Ecto neural progenitor cell (in vitro differentiated cells): ENCODE measurements at regions not wholly inside any gene's neighbourhood (a gene's known extent, or its start where the extent isn't known, plus 50 kb on each side); places are given as distances from the start of the nearest gene placed in this dataset.
"Not testable (repeated sequence)": the region's sequence is repeated elsewhere in the genome, so short reads cannot be mapped to it uniquely, and the experiment has no call there.

Experiments used
- DNase-seq: peaks from one replicate; pipeline ENCODE4 v3.0.0-alpha.2; 2018; ENCODE audit warnings: low spot score

DNA sequence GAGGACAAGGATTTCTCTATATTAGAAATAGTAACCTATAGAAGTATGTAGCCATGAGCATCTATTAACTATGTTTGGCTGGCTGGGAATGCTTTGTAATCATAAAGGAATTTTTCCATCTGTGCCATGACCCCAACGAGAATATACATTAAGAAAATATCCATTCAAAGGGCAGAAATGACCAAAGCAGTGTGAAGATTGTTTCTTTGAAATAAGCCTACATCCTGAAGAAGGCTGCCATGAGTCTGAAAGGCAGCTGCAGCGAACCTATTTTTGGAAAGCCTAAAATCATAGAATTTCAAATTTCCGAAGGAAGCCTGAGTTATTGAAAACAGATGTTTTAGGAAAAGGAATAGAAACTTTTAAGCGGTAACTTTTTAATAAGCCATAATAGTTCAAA is 244.2 kb upstream of the FOXK1 start:
- no peak for DNase-seq

DNA sequence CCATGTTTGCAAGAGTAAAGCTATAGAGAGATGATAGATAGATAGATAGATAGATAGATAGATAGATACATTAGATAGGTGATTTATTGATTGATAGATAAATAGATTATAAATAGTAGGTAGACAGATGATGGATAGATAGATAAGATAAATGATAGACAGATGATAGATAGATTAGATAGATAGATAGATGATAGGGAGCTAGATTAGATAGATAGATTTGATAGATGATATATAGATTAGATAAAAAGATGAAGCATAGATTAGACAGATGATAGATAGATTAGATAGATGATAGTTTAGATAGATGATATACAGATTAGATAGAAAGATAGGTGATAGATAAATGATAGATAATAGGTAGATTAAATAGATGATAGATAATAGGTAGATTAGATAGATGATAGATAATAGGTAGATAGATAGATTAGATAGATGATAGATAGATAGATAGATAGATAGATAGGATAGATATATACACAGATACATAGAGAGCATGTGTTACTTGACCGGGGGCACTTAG is 243.3 kb upstream of the FOXK1 start:
- DNase-seq: no peak

- DNase-seq: no peak
Observed at GRCh38 chr7:4439444-4439843, 242.7 kb upstream of the FOXK1 start.

DNA sequence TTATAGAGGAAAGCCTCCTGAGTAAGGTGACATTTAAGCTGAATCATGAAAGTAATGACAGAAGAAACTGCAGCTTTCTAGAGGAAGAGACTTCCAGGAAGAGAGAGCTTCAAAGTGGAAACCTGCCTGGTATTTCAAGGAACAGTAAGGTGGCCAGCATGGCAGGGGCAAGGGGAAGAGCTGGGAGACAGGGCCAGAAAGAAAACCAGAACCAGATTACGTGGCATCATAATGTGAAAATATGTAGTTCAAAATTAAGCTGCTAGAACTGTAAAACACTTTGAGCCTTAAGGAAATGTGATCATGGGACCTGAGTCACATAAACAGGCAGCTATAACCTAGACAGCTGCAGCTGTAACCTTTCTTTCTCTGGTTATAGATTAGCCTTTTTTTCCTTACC is 238.0 kb upstream of the FOXK1 start:
- DNase-seq: no peak

DNA sequence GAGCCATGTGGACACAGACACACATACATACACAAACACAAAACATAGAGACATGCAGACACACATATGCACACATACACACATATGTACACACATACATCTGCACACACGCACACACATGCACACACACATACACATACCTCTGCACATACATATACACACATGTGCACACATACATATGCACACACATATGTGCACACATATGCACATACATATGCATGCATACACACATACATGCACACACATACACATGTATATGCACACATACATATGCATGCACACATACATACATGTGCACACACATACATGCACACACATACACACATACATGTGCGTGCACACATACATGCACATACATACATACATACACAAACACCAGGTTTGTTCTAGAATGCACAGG is 236.3 kb upstream of the FOXK1 start:
- DNase-seq: no peak

DNA sequence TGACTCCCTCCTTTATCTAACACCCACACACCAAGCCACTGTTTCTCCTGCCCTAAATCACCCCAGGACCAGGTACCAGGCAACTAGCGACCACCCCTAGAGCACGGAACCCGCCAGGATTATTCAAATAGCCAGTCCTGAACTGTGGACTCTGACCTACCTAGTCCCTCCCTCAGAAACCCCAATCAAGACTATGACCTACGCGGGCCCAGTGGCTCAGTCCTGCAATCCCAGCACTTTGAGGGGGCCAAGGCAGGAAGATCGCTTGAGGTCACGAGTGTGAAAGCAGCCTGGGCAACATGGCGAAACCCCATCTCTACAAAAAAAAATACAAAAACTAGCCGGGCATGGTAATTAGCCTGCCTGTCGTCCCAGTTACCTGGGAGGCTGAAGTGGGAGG is 232.8 kb upstream of the FOXK1 start:
- no peak for DNase-seq

GRCh38 chr7:4450483-4450882 is 231.6 kb upstream of the FOXK1 start:
- DNase-seq: no peak

GRCh38 chr7:4460597-4460996 is 221.5 kb upstream of the FOXK1 start:
- no peak for DNase-seq

GRCh38 chr7:4461531-4461930 is 220.6 kb upstream of the FOXK1 start:
- no peak for DNase-seq

GRCh38 chr7:4468320-4469102 is 213.6 kb upstream of the FOXK1 start:
- DNase-seq: no peak

DNA sequence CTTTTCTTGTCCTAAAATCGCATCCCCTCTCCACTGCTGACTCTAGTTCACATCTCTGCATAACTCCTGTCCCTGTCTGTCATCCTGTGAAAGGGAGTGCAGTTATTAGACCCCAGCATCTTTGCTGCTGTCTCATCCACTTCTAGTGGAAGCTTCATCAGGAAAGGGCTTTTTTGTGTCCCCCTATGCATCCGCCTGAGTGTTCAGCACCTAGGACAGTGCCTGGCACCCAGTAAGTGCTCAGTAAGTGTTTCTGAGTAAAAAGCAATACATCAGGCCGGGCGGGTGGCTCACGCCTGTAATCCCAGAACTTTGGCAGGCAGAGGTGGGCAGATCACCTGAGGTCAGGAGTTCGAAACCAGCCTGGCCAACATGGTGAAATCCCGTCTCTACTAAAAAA is 211.8 kb upstream of the FOXK1 start:
- DNase-seq: no peak

DNA sequence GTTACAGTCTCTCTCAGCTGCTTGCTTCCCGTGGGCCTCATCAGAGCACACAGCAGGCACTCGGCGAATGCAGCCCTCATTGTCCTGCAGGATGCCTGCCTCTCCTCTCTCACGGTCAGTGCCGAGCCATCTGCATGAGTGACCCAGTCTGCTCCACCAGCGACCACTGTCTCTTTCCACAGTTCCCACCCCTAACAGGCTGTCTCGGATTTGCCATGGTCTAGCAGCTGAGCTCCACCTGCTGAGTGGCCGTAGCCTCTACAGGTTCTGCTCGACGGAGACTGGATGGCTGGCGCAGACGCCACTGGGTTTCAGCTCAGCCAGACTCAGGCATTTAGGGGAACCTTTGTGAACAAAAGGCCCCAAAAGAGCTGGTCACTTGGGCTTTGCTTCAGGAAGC is 209.4 kb upstream of the FOXK1 start:
- DNase-seq: no peak

DNA sequence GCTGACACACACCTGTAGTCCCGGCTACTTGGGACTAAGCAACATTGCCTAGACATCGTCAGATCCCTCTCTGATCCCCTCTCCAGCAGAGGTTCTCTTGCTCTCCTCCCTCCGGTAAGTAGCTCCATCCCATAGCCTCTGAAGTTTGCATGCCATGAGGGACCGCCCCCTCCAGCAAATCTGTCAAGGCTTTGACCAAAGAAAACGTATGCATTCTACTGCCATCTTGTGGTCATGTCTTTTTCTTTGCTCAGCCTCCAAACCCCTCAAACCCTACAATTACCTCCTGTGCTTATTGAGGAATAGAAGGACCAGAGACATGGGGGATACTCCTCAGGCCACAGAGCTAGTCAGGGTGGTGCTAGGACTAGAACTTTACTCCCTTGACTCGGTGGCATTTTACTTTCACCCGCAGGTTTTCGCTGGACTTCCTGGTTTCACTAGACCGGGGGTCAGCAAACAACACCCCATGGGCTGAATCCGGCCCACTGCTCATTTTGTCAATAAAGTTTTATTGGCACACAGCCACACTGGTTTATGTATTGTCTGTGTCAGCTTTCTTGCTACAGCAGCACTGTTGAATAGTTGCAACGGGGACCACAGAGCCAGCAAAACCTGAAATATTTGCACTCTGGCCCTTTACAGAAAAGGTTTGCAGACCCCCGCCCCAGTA is 202.6 kb upstream of the FOXK1 start:
- DNase-seq: peak; percentile 69

GRCh38 chr7:4480131-4480530 is 202.0 kb upstream of the FOXK1 start:
- not testable (repeated sequence) for DNase-seq

DNA sequence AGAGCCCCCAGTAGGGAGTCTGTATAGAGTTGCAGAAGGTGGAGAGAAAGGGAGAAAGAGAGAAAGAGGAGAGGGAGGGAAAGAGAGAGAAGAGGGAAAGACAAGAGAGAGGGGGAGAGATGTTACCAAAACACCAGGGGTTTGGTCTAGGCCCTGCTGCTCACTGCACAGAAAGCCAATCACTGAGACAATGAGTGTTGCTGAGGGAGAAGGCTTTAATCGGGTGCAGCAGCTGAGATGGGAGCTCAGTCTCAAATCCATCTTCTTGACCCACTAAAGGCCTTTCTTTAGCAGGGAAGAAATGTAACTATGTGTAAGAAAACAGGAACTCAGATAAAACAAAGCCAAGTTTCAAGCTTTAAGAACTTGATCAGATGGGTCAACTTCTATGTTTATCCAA is 198.2 kb upstream of the FOXK1 start:
- no peak for DNase-seq

- no peak for DNase-seq
Observed at GRCh38 chr7:4484545-4484944, 197.6 kb upstream of the FOXK1 start.

- DNase-seq: no peak
Observed at GRCh38 chr7:4486907-4487306, 195.2 kb upstream of the FOXK1 start.

DNA sequence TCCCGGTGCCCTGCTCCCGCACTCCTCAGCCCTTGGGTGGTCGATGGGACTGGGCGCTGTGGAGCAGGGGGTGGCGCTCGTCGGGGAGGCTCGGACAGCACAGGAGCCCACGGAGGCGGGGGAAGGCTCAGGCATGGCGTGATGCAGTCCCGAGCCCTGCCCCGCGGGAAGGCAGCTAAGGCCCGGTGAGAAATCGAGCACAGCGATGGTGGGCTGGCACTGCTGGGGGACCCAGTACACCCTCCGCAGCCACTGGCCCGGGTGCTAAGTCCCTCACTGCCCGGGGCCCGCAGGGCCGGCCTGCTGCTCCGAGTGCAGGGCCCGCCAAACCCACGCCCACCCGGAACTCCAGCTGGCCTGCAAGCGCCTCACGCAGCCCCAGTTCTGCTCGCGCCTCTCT is 185.2 kb upstream of the FOXK1 start:
- DNase-seq: not testable (repeated sequence)

- DNase-seq: no peak
Observed at GRCh38 chr7:4500812-4501211, 181.3 kb upstream of the FOXK1 start.

- DNase-seq: not testable (repeated sequence)
Observed at GRCh38 chr7:4507886-4508285, 174.2 kb upstream of the FOXK1 start.

DNA sequence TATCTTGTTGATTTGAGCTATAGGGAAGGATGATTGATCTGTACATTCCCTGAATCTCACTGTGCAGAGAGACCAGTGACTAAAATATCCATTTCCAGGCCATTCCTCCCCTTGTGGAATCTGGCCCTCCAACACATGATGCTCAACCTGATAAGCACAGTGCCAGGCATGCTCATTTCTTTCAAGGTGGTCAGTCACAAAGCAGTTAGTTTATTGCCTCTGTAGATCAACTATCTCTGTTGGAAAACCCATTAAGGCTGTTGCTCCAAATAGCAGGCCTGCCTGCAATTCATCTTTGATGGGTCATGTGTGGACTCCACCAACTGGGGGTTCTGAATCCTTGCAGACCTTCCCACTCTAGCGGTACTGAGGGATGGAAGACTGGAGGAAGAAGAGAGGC is 168.6 kb upstream of the FOXK1 start:
- no peak for DNase-seq

- no peak for DNase-seq
Observed at GRCh38 chr7:4519819-4520520, 162.1 kb upstream of the FOXK1 start.

DNA sequence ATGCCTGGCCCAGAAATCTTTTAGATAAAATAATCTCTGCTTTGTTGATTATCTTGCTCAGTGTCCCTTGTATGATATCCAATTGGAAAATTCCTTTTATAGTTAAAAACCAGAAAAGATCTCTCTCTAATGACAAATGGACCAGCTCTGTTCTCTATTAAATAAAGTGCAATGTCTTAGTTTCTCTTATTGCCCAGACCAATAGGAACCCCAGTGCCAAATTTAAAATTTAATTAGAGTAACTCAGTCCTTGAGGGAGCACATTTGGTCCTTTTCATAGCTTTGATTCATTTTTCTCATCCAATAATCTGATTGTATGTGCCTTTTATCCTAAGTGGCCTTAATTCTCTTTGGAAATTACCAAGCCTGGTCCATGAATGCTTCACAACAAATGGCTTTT is 158.9 kb upstream of the FOXK1 start:
- no peak for DNase-seq
